K562 (cell line): ENCODE measurements at regions not wholly inside any gene's neighbourhood (a gene's known extent, or its start where the extent isn't known, plus 50 kb on each side); places are given as distances from the start of the nearest gene placed in this dataset.

Experiments
- EZH2 ChIP-seq: IDR thresholded peaks from 2 replicates; pipeline ENCODE4 v1.6.1; 2012; ENCODE audit warnings: low read depth, mild to moderate bottlenecking, inconsistent platforms, low read length, borderline replicate concordance
- FOS ChIP-seq: IDR thresholded peaks from 3 replicates; pipeline ENCODE4 v1.6.1; 2011; ENCODE audit not compliant: insufficient read length; ENCODE audit errors: extremely low read depth
- ILK ChIP-seq: fragments of 450-650 bp; IDR thresholded peaks from 2 replicates; pipeline ENCODE4 v1.6.1; 2016; ENCODE audit warnings: missing genetic modification characterization, low read depth, mild to moderate bottlenecking, missing compliant biosample characterization, moderate library complexity, borderline replicate concordance
- MAFK ChIP-seq: IDR thresholded peaks from 2 replicates; pipeline ENCODE4 v1.6.1; 2011; ENCODE audit warnings: low read length, improper control_type of control experiment
- NR2C2 ChIP-seq, 2 experiments: fragments of 200-800 bp in 1 of 2; sonication (Bioruptor generic) in 1 of 2; sonication (generic) in 1 of 2; formaldehyde crosslinking in 1 of 2; IDR thresholded peaks; 2 replicates each; pipeline versions ENCODE4 v1.6.1 to v1.8.0; 2016 to 2022; ENCODE audit warnings: mild to moderate bottlenecking in 1 of 2, missing compliant biosample characterization in 1 of 2, missing genetic modification characterization in 1 of 2, missing genetic modification reagents in 1 of 2
- RCOR1 ChIP-seq, 2 experiments: IDR thresholded peaks; 2 replicates each; pipeline ENCODE4 v1.6.1; 2012; ENCODE audit warnings: low read depth in 2 of 2, low read length in 2 of 2, borderline replicate concordance in 1 of 2, improper control_type of control experiment in 1 of 2
- SIN3B ChIP-seq: fragments of 450-650 bp; IDR thresholded peaks from 2 replicates; pipeline ENCODE4 v1.6.1; 2017; ENCODE audit warnings: low read depth, mild to moderate bottlenecking, moderate library complexity
- ZNF239 ChIP-seq: fragments of 250-450 bp; sonication (Bioruptor Pico); IDR thresholded peaks from 2 replicates; pipeline ENCODE4 v1.4.0; 2020; ENCODE audit warnings: mild to moderate bottlenecking
- ZNF561 ChIP-seq: fragments of 450-650 bp; formaldehyde crosslinking; conservative IDR thresholded peaks from 2 replicates; pipeline ENCODE4 v1.4.0; 2020; ENCODE audit warnings: mild to moderate bottlenecking, moderate library complexity
- TF ChIP-seq, protein P1 (sequence below): fragments of 450-650 bp; IDR thresholded peaks from 2 replicates; pipeline ENCODE4 v1.6.1; 2016; ENCODE audit warnings: antibody characterized with exemption
- TF ChIP-seq, protein P2 (sequence below), 3 experiments: IDR thresholded peaks in 2 of 3; conservative IDR thresholded peaks in 1 of 3; 2 replicates each; pipeline ENCODE4 v1.5.1; 2011 to 2012; ENCODE audit warnings: low read length in 3 of 3, mild to moderate bottlenecking in 3 of 3, control low read depth in 2 of 3, improper control_type of control experiment in 1 of 3, inconsistent platforms in 1 of 3, low read depth in 1 of 3, mixed read lengths in 1 of 3, moderate library complexity in 1 of 3; ENCODE audit not compliant: insufficient read depth in 2 of 3
- TF ChIP-seq, protein P3 (sequence below): sonication (generic); formaldehyde crosslinking; IDR thresholded peaks from 2 replicates; pipeline ENCODE4 v1.8.0; 2022; ENCODE audit warnings: mild to moderate bottlenecking, low read depth, missing genetic modification reagents
- TF ChIP-seq, protein P4 (sequence below): fragments of 450-650 bp; IDR thresholded peaks from 2 replicates; pipeline ENCODE4 v1.6.1; 2018; ENCODE audit not compliant: partially characterized antibody
- TF ChIP-seq, protein P5 (sequence below): sonication (generic); formaldehyde crosslinking; IDR thresholded peaks from 2 replicates; pipeline ENCODE4 v1.8.1; 2023; ENCODE audit warnings: mild to moderate bottlenecking, missing genetic modification reagents

DNA sequence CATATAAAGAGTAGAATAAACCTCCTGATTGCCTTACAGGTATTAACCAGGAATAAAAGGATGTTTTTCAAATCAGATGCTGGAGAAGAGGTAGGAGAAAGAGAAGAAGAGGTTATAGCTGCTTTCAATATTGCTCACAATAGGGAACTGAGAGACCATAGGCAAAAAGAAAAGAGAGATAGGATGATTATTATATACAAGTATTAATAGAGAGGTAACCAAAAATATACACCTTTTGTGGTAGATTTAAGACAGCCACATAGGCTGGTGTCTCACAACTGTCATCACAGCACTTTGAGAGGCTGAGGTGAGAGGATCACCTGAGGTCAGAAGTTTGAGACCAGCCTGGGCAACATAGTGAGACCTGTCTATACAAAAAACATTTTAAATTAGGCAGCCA lies 119.7 kb downstream of the PSMG1 start:
- no peak for TF ChIP-seq FOS
- TF ChIP-seq ZNF239 (CRISPR knock-in tag) = no peak
- no peak for TF ChIP-seq ZNF561 (CRISPR knock-in tag)
- TF ChIP-seq SIN3B = no peak
- no peak for TF ChIP-seq RCOR1 (IDR thresholded peaks at IDR 0.05; ENCODE audit: borderline replicate concordance in 1 of 2, low read depth in 2 of 2, low read length in 2 of 2)
- TF ChIP-seq, protein P1, sequence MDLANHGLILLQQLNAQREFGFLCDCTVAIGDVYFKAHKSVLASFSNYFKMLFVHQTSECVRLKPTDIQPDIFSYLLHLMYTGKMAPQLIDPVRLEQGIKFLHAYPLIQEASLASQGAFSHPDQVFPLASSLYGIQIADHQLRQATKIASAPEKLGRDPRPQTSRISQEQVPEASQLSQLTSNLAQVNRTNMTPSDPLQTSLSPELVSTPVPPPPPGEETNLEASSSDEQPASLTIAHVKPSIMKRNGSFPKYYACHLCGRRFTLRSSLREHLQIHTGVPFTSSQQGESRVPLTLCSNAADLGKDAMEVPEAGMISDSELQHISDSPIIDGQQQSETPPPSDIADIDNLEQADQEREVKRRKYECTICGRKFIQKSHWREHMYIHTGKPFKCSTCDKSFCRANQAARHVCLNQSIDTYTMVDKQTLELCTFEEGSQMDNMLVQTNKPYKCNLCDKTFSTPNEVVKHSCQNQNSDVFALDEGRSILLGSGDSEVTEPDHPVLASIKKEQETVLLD = no peak
- no peak for TF ChIP-seq ILK
- TF ChIP-seq NR2C2 (CRISPR knock-in tag; IDR thresholded peaks at IDR 0.05) = no peak
- no peak for TF ChIP-seq NR2C2 (tag; IDR thresholded peaks at IDR 0.05)
- TF ChIP-seq, protein P2, sequence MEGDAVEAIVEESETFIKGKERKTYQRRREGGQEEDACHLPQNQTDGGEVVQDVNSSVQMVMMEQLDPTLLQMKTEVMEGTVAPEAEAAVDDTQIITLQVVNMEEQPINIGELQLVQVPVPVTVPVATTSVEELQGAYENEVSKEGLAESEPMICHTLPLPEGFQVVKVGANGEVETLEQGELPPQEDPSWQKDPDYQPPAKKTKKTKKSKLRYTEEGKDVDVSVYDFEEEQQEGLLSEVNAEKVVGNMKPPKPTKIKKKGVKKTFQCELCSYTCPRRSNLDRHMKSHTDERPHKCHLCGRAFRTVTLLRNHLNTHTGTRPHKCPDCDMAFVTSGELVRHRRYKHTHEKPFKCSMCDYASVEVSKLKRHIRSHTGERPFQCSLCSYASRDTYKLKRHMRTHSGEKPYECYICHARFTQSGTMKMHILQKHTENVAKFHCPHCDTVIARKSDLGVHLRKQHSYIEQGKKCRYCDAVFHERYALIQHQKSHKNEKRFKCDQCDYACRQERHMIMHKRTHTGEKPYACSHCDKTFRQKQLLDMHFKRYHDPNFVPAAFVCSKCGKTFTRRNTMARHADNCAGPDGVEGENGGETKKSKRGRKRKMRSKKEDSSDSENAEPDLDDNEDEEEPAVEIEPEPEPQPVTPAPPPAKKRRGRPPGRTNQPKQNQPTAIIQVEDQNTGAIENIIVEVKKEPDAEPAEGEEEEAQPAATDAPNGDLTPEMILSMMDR (IDR thresholded peaks at IDR 0.05 in 2 of 3, conservative IDR thresholded peaks at IDR 0.05 in 1 of 3; ENCODE audit: insufficient read depth in 2 of 3, low read depth in 1 of 3, low read length in 3 of 3) = no peak
- TF ChIP-seq, protein P3, sequence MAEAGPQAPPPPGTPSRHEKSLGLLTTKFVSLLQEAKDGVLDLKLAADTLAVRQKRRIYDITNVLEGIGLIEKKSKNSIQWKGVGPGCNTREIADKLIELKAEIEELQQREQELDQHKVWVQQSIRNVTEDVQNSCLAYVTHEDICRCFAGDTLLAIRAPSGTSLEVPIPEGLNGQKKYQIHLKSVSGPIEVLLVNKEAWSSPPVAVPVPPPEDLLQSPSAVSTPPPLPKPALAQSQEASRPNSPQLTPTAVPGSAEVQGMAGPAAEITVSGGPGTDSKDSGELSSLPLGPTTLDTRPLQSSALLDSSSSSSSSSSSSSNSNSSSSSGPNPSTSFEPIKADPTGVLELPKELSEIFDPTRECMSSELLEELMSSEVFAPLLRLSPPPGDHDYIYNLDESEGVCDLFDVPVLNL (CRISPR knock-in tag) = no peak
- TF ChIP-seq, protein P4, sequence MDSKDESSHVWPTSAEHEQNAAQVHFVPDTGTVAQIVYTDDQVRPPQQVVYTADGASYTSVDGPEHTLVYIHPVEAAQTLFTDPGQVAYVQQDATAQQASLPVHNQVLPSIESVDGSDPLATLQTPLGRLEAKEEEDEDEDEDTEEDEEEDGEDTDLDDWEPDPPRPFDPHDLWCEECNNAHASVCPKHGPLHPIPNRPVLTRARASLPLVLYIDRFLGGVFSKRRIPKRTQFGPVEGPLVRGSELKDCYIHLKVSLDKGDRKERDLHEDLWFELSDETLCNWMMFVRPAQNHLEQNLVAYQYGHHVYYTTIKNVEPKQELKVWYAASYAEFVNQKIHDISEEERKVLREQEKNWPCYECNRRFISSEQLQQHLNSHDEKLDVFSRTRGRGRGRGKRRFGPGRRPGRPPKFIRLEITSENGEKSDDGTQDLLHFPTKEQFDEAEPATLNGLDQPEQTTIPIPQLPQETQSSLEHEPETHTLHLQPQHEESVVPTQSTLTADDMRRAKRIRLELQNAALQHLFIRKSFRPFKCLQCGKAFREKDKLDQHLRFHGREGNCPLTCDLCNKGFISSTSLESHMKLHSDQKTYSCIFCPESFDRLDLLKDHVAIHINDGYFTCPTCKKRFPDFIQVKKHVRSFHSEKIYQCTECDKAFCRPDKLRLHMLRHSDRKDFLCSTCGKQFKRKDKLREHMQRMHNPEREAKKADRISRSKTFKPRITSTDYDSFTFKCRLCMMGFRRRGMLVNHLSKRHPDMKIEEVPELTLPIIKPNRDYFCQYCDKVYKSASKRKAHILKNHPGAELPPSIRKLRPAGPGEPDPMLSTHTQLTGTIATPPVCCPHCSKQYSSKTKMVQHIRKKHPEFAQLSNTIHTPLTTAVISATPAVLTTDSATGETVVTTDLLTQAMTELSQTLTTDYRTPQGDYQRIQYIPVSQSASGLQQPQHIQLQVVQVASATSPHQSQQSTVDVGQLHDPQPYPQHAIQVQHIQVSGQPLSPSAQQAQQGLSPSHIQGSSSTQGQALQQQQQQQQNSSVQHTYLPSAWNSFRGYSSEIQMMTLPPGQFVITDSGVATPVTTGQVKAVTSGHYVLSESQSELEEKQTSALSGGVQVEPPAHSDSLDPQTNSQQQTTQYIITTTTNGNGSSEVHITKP = no peak
- TF ChIP-seq, protein P5, sequence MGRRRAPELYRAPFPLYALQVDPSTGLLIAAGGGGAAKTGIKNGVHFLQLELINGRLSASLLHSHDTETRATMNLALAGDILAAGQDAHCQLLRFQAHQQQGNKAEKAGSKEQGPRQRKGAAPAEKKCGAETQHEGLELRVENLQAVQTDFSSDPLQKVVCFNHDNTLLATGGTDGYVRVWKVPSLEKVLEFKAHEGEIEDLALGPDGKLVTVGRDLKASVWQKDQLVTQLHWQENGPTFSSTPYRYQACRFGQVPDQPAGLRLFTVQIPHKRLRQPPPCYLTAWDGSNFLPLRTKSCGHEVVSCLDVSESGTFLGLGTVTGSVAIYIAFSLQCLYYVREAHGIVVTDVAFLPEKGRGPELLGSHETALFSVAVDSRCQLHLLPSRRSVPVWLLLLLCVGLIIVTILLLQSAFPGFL (CRISPR knock-in tag) = no peak
- TF ChIP-seq MAFK = no peak
- no peak for TF ChIP-seq EZH2
